ENCODE measurements at regions not wholly inside any gene's neighbourhood (a gene's known extent, or its start where the extent isn't known, plus 50 kb on each side); places are given as distances from the start of the nearest gene placed in this dataset.

DNA sequence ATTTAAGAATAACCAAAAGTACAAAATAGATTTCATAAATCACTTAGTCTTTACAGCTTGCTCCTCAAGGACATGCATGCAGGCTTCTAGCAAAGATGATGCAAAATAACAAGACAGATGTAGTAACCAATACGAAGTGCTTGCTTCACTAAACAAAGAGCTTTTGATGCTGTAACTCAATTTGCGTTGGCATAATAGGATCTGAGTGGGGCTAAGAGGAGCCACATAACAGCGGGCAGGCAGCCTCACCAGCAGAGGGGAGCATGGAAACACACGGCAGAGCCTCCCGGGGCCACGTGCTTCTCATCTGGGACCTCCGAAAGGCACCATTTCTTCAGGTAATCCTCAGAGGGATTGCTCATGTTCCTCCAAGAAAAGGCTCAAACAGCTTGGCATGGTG, 139.7 kb downstream of the C5orf15 start:
- DNase-seq: no peak

DNA sequence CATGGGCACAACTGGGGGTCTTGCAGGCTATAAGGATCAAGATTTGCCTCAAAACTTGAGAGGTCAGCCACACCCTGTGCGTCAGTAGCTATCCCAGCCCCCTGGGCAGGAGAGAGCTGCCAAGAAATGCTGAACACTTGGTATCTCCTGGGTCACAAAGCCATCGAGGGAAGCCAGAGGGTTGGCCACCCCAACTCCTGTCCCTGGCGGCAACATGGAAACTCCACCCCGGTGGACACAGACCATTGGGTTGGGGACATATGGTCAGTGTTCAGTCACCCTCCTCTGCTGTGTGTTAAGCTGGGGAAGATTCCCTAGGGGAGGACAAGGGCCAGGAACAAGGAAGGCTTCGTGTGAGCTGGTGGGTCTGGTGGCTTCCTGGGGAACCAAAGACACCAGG, 140.6 kb downstream of the C5orf15 start:
- no peak for DNase-seq

DNA sequence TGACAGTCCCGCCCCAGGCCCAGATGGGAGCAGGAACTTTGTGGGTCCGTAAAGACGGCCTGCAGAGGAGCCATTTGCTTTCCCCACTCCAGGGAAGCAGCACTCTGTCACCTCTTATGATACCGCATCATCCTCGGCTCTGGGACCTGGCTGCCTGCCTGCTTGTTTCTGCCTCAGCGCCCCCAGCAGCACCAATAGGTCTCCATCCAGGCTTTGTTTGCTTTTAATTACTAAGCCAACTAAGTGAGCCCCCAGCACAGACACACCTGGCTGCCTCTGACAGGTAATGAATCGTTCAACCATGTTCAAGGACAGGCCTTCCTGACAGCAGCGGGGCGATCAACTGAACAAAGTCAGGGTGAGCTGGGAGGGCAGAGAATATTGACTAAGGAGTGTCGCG, 141.4 kb downstream of the C5orf15 start:
- no peak for DNase-seq

DNA sequence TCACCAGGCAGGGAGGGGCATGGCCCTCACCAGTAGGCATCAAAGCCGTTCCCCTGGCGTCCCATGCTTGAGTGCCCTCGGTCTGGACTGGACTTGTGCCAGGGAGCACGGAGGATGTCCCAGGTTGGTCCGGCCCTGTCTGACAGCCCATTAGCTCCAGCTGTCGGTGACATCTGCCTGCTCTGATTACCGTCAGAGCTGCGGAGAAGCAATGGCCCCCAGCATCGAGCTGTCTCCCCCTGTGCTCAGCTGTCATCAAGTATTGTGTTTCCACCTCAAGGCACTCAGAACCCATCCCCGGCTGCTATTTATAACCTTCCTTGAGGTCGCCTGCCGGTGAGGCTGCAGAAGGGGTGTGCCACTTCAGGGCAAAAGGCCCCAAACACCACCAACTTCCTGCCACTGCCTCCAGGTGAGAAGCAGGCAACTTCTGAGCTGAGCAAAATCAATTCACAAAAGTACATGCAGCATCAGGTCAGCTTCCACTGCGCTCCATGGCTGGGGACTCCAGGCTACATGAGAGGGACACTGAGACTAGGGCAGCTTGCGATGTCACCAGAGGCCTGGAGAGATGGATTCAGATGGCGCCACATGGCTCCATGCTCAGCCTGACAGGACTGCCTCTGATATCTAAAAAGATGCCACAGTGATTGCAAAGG, 142.7 kb downstream of the C5orf15 start:
- no peak for DNase-seq

DNA sequence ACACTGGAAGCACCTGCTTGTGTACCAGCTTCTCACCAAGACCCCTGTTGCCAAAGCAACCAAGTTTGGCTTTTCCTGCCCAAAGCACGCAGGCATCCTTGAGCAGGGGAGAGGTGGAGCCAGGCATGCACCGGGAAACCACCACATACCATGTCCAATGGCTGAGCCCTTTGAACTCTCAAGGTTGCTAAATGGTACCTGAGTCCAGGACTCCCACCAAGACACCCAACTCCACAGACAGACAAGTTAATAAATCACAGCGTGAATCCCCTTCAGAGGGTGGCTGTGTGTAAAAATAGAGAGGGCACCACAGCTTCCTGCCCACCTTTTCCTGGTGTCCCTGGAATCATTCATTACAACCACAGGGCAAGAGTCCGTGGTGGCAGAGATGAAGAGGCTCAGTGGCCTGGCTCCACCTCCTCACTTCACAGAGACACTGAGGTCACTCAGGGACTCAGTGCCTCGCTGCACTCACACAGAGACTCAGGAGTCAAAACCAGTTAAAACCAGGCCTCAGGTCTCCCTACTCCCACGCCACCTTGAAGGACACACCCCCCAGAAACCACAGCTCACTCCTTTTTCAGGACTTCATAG, 143.7 kb downstream of the C5orf15 start:
- no peak for DNase-seq

DNA sequence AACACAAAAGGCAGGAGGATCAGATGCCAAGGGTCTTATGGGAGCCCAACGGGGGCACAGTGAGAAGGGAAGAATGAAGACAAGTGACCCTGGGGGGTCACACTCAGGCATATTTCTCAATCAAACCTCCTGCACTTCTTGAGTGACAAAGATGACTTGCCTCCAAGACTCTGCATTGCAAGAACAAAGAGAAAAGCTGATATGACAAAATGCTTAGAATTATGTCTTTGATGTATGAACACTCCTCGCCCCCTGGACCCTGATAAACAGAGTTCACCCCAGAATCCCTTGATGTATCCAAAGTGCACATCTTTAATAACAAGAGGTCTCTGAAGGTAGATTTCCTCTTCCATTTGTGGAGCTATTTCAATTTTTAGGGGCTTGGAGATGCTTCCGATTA, 146.5 kb downstream of the C5orf15 start:
- no peak for DNase-seq

DNA sequence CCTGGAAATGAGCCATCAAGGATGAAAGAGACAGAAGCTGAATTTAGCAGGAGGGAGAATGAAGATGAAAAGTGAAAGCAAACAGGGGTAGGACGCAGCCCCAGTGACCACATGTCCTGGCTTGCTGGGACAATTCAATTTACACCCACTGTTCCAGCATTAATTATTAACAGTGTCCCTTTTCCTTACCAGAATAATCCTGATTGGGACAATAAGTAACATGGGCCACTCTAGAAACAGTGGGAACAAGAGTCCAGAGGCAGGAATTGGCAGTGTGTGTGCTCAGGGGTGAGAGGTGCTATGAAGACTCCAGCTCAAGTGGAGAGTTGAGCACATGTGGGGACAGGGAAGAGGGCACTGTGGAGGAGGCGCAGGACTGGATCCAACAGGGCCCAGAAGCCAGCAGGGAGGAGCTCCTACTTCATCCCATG, 147.1 kb downstream of the C5orf15 start:
- DNase-seq: no peak

DNA sequence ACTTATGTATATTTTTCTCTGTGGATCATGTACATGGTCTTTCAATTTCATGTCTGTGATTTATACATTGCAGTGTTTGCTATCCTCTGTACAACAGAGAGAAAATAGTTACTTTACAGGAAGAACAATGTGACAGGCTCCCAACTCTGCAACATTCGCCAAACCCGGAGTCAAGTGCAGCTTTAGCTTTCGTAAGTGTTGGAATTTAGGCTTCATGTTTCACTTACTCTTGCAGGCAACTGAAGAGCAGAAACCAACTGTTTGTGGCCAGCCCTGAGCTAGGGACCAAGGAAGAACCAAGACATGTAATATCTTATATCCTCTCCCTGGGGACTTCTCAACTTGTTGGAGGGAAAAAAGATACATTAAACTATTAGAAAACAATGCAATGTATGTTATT, 147.9 kb downstream of the C5orf15 start:
- DNase-seq: no peak

DNA sequence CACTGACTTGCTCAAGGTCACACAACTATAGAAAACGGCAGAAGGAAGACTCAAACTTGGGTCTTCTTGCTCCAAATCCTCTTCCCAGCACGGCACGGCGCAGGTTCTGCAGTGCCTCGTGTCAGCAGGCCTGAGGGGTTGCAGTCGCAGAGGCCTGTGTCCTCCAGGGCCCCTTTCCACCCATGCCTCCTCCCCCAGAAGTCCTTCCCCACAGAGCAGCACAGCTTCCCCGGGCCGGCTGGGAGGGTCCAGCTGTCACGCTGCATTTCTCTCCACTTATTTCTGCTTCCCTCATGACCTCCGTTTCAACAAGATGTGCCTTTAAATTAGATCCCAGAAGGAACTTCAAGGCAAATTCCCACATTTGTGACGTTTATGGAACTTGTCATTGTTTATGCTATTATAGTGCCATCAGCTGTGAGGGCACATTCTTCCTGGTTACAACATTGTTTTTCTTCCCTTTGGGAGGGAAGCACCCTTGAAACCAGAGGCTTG, 148.4 kb downstream of the C5orf15 start:
- no peak for DNase-seq

DNA sequence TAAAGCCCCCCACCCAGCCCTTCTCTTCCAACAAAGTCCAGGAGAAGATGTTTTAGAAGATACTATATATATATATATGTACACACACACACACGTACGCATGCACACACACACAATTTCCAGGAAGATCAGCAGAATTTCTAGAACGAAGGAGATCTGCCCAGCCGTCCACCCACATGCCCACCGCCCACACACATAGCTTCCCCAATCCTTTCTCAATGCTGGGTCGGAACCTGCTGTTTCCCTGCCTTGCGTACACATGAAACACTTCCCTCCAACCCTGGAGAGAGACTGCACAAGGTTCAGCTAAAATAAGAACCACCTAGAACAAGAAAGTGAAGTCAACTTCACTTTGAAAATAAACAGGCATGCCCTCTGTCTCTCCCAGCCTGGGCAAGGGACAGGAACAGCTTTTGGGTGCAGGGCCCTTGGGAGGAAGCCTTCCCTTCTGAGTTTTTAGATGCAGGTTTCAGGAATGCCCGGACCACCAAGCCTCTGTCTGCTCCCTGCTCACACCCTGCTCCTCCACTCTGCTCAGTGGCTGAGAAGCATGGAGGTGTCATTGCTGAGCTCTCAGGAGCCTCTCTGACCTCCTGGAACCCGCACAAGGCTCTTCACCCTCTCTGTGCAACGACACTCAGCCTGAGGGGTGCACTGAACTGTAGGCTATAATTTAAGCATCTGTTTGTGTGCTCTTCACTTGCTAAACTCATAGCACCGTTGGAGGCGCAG, 149.4 kb downstream of the C5orf15 start:
- DNase-seq: no peak

DNA sequence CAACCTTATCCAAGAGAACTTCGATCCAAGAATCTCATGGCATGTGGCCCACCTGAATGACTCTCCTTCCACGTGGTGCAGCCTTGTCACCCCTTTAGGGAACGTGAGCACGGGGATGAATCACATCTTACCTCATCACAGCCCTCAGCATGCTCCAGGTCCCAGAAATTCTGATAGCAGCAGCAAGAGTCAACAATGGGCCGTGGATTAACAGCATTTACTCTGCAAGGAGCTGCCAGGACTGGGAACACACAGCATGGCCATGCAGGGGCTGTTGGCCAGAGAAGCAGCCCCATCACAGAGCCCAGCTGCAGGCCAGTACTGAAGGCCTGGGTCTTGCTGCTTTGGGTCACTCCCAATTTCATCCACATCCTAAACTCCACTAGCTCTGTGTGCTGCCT, 150.4 kb downstream of the C5orf15 start:
- DNase-seq: no peak

DNA sequence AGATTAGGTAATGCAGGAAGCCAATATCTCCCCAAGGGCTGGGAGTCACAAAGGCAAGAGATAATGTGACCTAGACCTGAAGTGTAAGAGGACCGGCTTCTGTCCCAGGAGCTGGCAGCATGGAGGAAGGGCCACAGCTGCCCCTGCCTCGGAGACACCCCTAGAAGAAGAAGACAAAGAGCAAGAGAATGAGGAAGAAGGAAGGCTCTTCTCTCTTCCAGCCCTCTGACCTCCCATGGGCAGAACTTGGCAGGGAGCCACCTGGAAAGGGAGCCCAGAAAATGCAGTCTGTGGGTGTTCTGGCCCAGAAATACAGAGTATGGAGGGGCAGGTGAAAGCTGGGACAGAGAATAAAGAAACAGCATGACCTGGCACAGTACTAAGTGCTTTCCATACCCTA, 151.0 kb downstream of the C5orf15 start:
- no peak for DNase-seq

DNA sequence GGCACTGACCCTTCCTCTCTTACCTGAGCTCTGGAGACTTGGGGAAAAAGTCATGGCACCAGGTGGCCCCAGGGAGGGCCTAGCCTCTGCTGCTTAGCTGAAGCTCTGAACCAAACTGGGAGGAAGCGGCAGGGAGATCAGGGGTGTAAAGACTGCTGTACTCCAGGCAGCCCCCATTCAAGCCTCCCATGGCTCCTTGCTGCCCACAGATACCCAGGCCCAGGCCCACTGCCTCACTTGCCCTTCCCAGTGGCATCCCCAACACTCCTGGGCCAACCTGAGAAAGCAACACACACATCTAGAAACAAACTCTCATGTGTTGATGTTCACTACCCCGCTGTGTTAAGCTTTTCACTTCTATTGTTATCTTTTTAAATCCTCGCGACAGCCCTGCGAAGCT, 151.6 kb downstream of the C5orf15 start:
- DNase-seq: no peak

DNA sequence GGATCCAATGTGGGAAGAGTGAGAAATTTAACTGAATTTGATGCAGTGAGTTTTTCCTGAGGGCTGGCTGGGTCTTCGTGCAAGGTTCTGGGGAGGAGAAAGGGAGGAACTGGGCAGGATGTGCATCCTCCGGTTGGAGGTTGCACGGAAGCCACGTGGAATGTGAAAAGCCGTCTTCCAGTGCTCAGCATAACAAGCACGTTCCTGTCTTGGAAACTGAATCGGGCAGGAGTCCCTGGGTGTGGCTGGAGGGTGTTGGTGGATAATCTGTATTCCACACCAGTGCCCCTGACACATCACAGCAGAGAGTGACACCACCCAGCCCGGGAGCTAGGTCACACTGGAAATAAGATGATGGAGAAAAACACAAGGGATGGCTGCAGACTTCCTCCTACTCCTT, 154.3 kb downstream of the C5orf15 start:
- no peak for DNase-seq

DNA sequence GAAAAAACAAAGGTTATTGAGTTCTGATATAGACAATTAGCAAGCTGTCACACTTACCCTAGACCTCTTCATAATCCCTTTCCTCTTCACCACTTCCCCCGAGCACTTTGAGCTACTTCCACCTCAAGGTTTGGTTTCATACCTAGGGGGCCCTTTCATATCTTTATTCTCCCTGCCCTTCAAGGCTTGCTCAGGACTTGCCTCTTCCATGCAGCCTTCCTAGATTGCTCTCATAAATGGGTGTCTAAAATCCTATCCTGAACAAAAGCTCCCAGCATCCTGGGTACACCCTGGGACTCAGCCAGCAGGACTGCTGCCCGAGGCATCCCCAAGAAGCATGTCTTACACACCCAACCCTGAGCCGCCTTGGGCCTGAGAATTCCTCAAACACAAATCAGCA, 157.3 kb downstream of the C5orf15 start:
- DNase-seq: no peak

DNA sequence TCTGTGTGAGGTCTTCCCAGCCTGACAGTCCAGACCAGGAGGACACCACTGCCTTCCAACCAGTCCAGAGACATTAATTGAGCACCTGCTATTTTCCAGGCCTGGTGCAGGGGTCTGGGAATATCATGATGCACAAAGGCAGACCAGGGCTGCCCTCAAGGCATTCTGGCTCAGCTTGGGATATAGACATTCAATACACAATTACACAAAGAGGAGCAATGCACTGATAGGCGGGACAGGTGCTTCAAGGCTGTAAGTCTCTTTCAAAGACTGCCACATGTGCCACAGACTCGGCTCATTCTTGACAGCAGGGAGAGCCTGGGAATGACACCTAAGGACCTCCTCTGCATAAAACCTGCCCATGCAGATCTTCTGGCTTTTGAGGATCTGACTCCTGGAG, 158.6 kb downstream of the C5orf15 start:
- no peak for DNase-seq

DNA sequence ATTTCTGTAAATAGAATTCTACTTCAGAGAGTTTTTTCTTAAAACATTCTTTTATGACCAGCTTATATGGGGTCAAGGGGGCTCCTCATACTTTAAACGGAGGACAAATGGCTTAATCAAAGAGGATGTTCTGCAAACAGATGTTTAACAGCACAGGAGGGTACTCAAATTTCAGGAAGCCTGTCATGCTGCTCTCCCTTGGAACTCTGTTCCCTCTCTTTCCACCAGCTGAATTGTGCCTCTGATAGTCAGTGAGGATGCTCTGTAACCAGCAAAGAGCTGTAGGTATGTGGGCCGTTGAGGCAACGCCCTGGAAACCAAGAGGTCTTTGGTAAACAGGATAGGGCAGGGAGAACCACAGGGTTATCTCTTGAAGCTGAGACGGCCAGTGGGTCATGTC, 161.1 kb downstream of the C5orf15 start:
- DNase-seq: no peak

DNA sequence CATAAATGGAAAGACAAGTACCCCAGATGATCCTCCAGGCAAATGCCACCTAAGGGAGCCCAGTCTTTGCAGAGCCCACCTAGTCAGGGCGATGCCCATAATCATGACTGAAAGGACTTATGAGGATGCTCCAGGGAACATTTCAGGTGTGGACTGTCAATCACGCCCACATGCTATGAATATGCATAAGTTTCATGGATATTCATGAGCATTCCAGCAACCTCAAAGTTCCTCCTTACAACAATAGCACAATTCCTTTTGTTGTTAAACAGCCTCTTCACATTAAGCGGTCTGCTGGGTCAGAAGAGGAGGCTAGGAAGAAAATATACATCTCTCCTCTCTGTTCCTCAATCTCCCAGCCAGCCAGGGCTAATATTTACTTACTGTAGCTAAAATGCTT, 161.6 kb downstream of the C5orf15 start:
- DNase-seq: no peak

DNA sequence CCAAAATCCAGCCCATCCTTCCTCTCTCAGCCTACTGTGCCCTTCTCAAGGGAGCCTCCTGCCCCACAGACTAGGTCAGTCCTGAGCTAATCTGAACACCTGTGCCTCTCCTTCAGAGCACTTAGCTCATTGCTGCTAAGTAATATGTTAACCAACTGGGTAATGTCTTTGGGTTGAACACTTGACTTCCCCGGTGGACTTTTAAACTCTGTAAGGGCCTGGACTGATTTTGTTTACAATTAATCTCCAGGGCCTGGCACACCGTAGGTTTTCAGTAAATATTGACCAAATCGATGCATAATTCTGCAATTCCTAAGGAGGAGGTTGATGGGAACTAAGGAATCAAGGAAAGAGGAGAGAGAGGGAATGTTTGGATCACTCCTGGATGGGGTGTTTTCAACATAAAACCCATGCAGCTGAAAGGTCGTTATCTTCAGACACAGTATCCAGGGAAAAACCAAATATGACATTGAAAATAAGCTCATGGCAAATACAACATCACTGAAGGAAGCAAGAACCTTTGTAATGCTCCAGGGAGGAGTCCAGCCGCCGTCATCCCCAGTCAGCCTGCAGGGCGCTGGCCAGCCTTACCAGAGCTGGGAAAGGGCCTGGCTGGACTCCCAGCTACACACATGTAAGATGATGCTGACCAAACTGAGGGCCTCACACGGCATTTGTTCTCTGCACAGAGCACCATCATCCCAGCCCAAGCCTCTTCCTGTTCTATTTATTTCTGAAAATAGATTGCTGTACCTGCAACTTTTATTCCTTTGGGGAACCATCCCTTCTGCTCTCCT, 166.3 kb downstream of the C5orf15 start:
- DNase-seq: peak; percentile 21

DNA sequence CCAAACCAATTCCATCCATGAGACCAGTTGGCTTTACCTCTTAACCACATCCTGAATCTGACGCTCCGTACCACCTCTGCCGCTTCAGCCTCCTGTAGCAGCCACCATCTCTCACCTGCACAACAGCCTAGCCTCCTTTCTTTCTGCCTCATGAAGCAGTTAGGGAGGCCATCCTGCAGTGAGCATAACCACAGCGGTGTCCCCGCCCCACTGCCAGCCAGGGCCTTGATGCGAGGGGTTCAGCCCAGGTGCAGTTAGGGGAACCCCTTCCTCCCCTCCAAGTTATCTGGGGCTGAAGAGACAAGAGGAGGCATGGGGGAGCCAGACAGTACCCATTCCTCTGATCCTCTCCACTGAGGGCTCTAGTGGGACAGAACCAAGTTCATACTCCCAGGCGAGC, 167.0 kb downstream of the C5orf15 start:
- DNase-seq: no peak

DNA sequence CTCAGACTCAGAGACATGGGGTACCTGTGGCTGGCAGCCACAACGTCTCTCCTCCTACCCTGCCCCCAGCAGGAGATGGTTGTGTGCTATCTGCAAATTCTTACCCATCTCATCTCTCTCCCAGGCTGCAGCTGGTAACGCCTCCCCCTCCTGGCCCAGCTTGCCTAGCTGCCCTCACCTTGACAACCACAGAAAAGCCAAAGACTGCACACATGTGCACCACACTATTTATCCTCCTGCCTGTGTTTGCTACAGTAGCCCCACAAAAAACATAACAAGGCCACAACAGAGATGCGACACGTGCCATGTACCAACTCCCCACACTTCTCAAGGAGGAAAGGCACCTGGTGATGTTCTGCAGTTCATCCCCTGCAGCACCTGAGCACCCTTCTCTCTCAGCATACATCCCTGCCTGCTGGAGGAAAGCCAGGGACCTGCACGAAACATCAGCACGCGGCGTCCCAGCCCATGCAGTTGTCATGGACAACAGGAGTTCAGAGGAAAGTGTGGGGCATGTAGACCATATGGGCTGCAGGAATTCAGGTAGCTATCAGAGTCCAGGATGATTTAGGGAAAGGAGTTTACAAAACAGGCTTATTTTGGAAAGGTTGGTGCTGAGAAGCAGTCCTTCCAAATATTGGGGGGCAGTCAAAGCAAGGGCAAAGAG, 168.7 kb downstream of the C5orf15 start:
- DNase-seq: no peak

DNA sequence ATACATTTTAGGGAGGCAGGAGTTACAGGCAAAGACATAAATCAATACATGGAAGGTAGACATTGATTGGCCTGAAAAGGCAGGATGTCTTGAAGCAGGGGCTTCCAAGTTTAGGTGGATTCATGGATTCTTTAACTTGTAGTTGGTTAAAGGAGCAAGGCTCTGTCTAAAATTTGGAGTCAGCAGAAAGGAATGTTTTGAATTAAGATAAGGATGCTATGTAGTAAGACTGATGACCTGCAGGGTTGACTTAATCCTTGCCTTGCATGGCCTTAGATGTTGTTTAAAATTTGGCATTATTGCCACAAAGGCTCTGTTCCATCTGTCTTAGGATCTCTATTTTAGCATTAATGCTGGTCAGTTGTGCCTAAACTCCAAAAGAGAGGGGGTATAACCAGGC, 171.3 kb downstream of the C5orf15 start:
- peak; percentile 45 for DNase-seq

DNA sequence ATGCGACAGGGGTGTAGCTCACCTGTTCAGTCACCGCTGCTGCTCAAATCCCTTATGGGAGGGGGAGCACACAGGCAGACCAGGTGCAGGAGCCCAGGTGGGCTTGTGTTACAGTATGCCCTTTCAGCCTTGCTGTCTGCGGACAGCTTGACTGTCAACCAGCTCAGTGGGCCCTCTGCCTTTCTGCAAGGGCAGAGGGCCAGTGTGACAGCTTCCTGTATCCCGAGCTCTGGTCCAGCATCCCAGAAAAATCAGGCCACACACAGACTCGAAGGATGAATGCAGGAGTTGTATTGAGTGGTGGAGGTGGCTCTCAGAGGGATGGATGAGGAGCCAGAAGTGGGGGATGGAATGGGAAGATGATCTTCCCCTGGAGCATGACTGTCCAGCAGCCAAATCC, 172.2 kb downstream of the C5orf15 start:
- no peak for DNase-seq
